Osteoblast (primary cell): ENCODE measurements at regions not wholly inside any gene's neighbourhood (a gene's known extent, or its start where the extent isn't known, plus 50 kb on each side); places are given as distances from the start of the nearest gene placed in this dataset.

ENCODE experiments used
- DNase-seq: peaks from one replicate; pipeline ENCODE4 v3.0.0; 2011; ENCODE audit warnings: low spot score, mixed read lengths; ENCODE audit not compliant: insufficient read length; ENCODE audit errors: missing footprints
- H2AFZ ChIP-seq: 2 replicates; pipeline ENCODE4 v1.6.0; 2011; ENCODE audit warnings: mild to moderate bottlenecking, low read length
- H3K27ac ChIP-seq: 2 replicates; pipeline ENCODE4 v1.5.1; 2011; ENCODE audit warnings: mild to moderate bottlenecking, low read depth, low read length, moderate library complexity
- H3K27me3 ChIP-seq: 2 replicates; pipeline ENCODE4 v1.6.0; 2012; ENCODE audit warnings: mild to moderate bottlenecking, control low read depth, inconsistent platforms, low read length, moderate library complexity; ENCODE audit not compliant: insufficient read depth
- H3K36me3 ChIP-seq: 2 replicates; pipeline ENCODE4 v1.5.1; 2011; ENCODE audit warnings: mild to moderate bottlenecking, low read length, control low read depth, moderate library complexity; ENCODE audit not compliant: insufficient read depth
- H3K4me1 ChIP-seq: 2 replicates; pipeline ENCODE4 v1.5.1; 2011; ENCODE audit warnings: mild to moderate bottlenecking, low read length, control low read depth, moderate library complexity; ENCODE audit not compliant: insufficient read depth
- H3K4me2 ChIP-seq: 2 replicates; pipeline ENCODE4 v1.6.0; 2011; ENCODE audit warnings: mild to moderate bottlenecking, low read length; ENCODE audit not compliant: insufficient read depth
- H3K4me3 ChIP-seq: fragments of 200-600 bp; sonication (generic); 3 replicates; pipeline ENCODE4 v1.5.1; 2012; ENCODE audit warnings: mild to moderate bottlenecking, low read length, inconsistent platforms; ENCODE audit not compliant: insufficient read depth
- H3K79me2 ChIP-seq: 2 replicates; pipeline ENCODE4 v1.6.0; 2012; ENCODE audit warnings: mild to moderate bottlenecking, low read length, control low read depth, inconsistent platforms; ENCODE audit not compliant: insufficient read depth
- H3K9me3 ChIP-seq: 2 replicates; pipeline ENCODE4 v1.5.1; 2011; ENCODE audit warnings: low read depth, low read length, control low read depth
- H4K20me1 ChIP-seq: 2 replicates; pipeline ENCODE4 v1.6.0; 2012; ENCODE audit warnings: mild to moderate bottlenecking, low read length, control low read depth; ENCODE audit not compliant: insufficient read depth
- TF ChIP-seq, protein P1 (sequence below): IDR thresholded peaks from 2 replicates; pipeline ENCODE4 v1.5.1; 2011; ENCODE audit warnings: mild to moderate bottlenecking, low read depth, low read length, moderate library complexity; ENCODE audit errors: extremely low read depth

DNA sequence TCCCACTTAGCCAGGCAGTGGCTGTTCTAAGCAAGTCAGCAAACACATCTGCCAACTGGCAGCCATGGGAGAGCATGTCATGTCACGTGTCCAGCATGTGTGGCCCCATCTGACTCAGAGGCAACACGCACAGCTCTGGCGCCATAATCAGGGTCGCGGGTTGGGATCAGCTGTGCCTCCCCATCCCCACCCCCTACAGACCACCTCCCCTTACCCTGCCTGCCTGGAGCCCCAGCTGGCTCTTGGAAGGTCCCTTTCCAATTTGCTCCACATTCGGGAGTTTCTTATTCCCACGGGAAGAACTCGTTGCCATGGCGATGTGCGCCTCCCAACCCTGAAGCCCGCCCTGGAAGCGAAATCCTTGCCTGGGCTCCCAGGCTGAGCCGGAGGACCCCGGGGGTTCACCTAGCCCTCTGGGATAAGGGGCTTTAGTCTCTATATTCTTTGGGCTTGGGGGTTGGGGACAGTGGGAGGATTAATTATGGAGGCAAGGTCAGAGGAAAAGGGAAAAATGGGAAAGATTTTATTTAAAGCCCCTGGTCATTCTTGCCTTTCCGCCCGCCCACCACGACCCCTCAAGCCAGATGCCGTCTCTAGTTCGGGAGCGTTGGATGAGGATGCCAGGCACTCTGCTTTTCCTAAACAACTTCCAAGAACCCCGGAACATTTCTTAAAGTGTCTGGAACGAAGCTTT lies 283.7 kb downstream of the ZEB1 start:
- no peaks in the 10 kb centered on the region for H3K36me3 ChIP-seq
- peak overlapping the region; percentile 66 for H3K27ac ChIP-seq
- H2AFZ ChIP-seq = peak overlapping the region; percentile 89
- TF ChIP-seq, protein P1, sequence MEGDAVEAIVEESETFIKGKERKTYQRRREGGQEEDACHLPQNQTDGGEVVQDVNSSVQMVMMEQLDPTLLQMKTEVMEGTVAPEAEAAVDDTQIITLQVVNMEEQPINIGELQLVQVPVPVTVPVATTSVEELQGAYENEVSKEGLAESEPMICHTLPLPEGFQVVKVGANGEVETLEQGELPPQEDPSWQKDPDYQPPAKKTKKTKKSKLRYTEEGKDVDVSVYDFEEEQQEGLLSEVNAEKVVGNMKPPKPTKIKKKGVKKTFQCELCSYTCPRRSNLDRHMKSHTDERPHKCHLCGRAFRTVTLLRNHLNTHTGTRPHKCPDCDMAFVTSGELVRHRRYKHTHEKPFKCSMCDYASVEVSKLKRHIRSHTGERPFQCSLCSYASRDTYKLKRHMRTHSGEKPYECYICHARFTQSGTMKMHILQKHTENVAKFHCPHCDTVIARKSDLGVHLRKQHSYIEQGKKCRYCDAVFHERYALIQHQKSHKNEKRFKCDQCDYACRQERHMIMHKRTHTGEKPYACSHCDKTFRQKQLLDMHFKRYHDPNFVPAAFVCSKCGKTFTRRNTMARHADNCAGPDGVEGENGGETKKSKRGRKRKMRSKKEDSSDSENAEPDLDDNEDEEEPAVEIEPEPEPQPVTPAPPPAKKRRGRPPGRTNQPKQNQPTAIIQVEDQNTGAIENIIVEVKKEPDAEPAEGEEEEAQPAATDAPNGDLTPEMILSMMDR = no peak
- H3K4me3 ChIP-seq = peak overlapping the region; percentile 86
- H3K4me1 ChIP-seq = peaks cover 12% of the 10 kb centered on the region
- H3K27me3 ChIP-seq = no peaks in the 10 kb centered on the region
- H3K9me3 ChIP-seq = no peaks in the 10 kb centered on the region
- peak; percentile 94 for DNase-seq
- H4K20me1 ChIP-seq = no peaks in the 10 kb centered on the region
- H3K4me2 ChIP-seq = peak overlapping the region; percentile 98
- no peaks in the 10 kb centered on the region for H3K79me2 ChIP-seq

DNA sequence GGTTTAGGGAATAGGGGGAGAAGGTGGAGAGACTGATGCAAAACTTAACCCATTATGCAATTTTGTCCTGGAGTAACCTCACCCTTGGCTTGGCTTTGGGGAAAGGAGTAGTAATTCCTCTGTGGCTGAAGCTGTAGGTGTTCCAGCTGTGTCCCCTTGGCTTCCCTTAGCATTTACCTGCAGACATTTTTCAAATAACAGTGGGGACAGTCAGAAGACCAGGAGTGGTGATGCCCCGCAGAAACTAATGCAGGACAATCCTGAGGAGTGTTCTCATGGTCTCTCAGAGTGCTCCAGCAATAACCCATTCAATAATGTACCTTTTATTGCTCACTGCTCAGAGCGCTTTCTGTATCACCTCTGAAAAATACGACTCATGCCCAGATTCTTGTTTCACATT lies 282.1 kb downstream of the ZEB1 start:
- Histone ChIP-seq H4K20me1 (no peaks in the 10 kb centered on the region), H3K4me1 (peaks cover 12% of the 10 kb centered on the region), H3K4me2 (no peak overlapping the region), H3K27ac (no peak overlapping the region), H3K79me2 (no peaks in the 10 kb centered on the region), H3K4me3 (no peak overlapping the region), H3K9me3 (no peaks in the 10 kb centered on the region), H3K36me3 (no peaks in the 10 kb centered on the region), H2AFZ (no peak overlapping the region), H3K27me3 (no peaks in the 10 kb centered on the region)
- TF ChIP-seq, protein P1 = no peak
- DNase-seq = no peak

DNA sequence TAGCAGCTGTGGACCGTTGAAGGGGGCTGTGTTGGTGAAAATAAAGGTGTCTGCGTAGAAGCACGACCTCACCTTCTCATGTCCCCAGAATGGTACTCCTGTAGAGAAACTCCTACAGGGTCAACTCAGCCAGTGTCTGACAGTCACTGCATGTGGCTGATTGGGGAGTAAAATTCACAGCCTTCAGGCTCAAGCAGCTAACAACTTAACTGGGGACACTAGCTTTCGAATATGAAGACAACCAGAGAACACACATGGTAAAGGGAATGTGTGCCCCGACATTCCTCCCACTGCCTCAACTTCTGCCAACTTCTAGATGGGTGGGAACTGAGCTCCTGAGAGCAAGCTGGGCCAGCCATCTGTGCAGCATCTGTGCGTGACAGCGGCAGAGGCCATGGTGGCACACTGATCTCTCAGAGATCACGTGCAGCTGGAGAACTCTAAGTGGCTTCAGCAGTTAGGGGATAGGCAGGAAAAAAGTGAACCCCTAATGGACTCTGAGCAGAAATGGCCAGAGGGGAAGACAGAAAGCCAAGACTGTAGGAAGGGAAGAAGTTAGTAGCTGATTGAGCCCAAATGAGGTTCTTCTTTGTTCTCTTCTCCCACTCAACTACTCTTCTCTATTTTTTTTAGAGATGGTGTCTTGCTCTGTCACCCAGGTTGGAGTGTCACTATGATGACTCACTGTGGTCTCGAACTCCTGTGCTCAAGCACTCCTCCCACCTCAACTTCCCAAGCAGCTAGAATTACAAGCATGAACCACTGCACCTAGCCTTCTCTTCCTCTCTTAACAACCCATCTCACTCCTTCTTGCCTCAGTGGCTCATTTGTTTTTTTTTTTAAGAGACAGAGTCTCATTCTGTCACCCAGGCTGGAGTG lies 280.8 kb downstream of the ZEB1 start:
- no peak overlapping the region for H3K27ac ChIP-seq
- no peak overlapping the region for H3K4me2 ChIP-seq
- no peaks in the 10 kb centered on the region for H4K20me1 ChIP-seq
- H3K36me3 ChIP-seq = no peaks in the 10 kb centered on the region
- H3K4me1 ChIP-seq = peaks cover 12% of the 10 kb centered on the region
- no peak overlapping the region for H2AFZ ChIP-seq
- H3K27me3 ChIP-seq = no peaks in the 10 kb centered on the region
- DNase-seq = no peak
- H3K9me3 ChIP-seq = no peaks in the 10 kb centered on the region
- H3K4me3 ChIP-seq = no peak overlapping the region
- TF ChIP-seq, protein P1 = no peak
- no peaks in the 10 kb centered on the region for H3K79me2 ChIP-seq

DNA sequence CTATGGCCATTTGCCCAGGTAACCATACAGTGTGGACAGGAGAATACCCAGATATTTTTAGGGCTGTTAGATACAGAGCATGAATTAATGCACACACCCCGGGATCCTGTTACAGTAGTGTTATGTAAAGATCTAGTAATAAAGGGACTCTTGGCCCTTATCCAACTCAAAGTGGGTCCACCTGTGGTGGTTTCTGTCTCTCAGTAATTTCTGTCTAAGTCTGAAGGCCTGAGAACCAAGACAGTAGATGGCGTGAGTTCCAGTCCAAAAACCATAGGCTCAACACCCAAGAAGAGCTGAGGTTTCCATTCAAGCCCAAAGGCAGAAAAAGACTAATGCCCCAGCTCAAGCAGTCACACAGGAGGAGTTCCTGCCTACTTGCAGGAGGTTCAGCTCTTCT lies 277.7 kb downstream of the ZEB1 start:
- no peaks in the 10 kb centered on the region for H4K20me1 ChIP-seq
- H3K79me2 ChIP-seq = no peaks in the 10 kb centered on the region
- H3K4me1 ChIP-seq = no peaks in the 10 kb centered on the region
- no peaks in the 10 kb centered on the region for H3K9me3 ChIP-seq
- no peak overlapping the region for H3K27ac ChIP-seq
- no peak overlapping the region for H2AFZ ChIP-seq
- no peaks in the 10 kb centered on the region for H3K27me3 ChIP-seq
- H3K36me3 ChIP-seq = no peaks in the 10 kb centered on the region
- TF ChIP-seq, protein P1 = no peak
- no peak overlapping the region for H3K4me3 ChIP-seq
- no peak for DNase-seq
- H3K4me2 ChIP-seq = no peak overlapping the region
